ENCODE measurements at regions not wholly inside any gene's neighbourhood (a gene's known extent, or its start where the extent isn't known, plus 50 kb on each side); places are given as distances from the start of the nearest gene placed in this dataset.
A peak's percentile ranks its signal among the peaks of the same experiment; 100 is the strongest.
"Not testable (repeated sequence)": the region's sequence is repeated elsewhere in the genome, so short reads cannot be mapped to it uniquely, and the experiment has no call there.

- no peak for DNase-seq
- in situ Hi-C loops (cut with HindIII; ENCODE audit: low pct_ligation_motif_present, low pct_unique_long_range_greater_than_20kb, low sequenced_read_pairs): no loop called here
Observed at GRCh38 chr2:35228584-35228983, 1127.0 kb upstream of the CRIM1 start.

GRCh38 chr2:35220461-35220860 lies 1135.1 kb upstream of the CRIM1 start:
- DNase-seq: peak; percentile 8
- in situ Hi-C loops (cut with HindIII; ENCODE audit: low pct_ligation_motif_present, low pct_unique_long_range_greater_than_20kb, low sequenced_read_pairs): no loop called here

GRCh38 chr2:35204881-35205280 lies 1150.7 kb upstream of the CRIM1 start:
- in situ Hi-C loops (cut with HindIII; ENCODE audit: low pct_ligation_motif_present, low pct_unique_long_range_greater_than_20kb, low sequenced_read_pairs): no loop called here
- no peak for DNase-seq

- DNase-seq: no peak
- in situ Hi-C loops (cut with HindIII; ENCODE audit: low pct_ligation_motif_present, low pct_unique_long_range_greater_than_20kb, low sequenced_read_pairs): no loop called here
Observed at GRCh38 chr2:35204323-35204722, 1151.3 kb upstream of the CRIM1 start.

- DNase-seq: no peak
Observed at GRCh38 chr2:35199298-35199697, 1156.3 kb upstream of the CRIM1 start.

GRCh38 chr2:35185861-35186412 lies 1169.6 kb upstream of the CRIM1 start:
- in situ Hi-C loops (cut with HindIII; ENCODE audit: low pct_ligation_motif_present, low pct_unique_long_range_greater_than_20kb, low sequenced_read_pairs): no loop called here
- no peak for DNase-seq

More at GRCh38 chr2:35199298-35199697, 1156.3 kb upstream of the CRIM1 start:
- in situ Hi-C loops (cut with HindIII; ENCODE audit: low pct_ligation_motif_present, low pct_unique_long_range_greater_than_20kb, low sequenced_read_pairs): no loop called here

- DNase-seq: no peak
- in situ Hi-C loops (cut with HindIII; ENCODE audit: low pct_ligation_motif_present, low pct_unique_long_range_greater_than_20kb, low sequenced_read_pairs): no loop called here
Observed at GRCh38 chr2:35184471-35184870, 1171.1 kb upstream of the CRIM1 start.

- DNase-seq; in situ Hi-C loops (cut with HindIII; ENCODE audit: low pct_ligation_motif_present, low pct_unique_long_range_greater_than_20kb, low sequenced_read_pairs): not testable (repeated sequence)
Observed at GRCh38 chr2:35176726-35177125, 1178.9 kb upstream of the CRIM1 start.

- in situ Hi-C loops (cut with HindIII; ENCODE audit: low pct_ligation_motif_present, low pct_unique_long_range_greater_than_20kb, low sequenced_read_pairs): no loop called here
- DNase-seq: no peak
Observed at GRCh38 chr2:35174845-35175244, 1180.7 kb upstream of the CRIM1 start.

GRCh38 chr2:35172687-35173086 lies 1182.9 kb upstream of the CRIM1 start:
- no peak for DNase-seq
- in situ Hi-C loops (cut with HindIII; ENCODE audit: low pct_ligation_motif_present, low pct_unique_long_range_greater_than_20kb, low sequenced_read_pairs): no loop called here

- in situ Hi-C loops (cut with HindIII; ENCODE audit: low pct_ligation_motif_present, low pct_unique_long_range_greater_than_20kb, low sequenced_read_pairs): no loop called here
- DNase-seq: peak; percentile 34
Observed at GRCh38 chr2:35168351-35168750, 1187.2 kb upstream of the CRIM1 start.

- in situ Hi-C loops (cut with HindIII; ENCODE audit: low pct_ligation_motif_present, low pct_unique_long_range_greater_than_20kb, low sequenced_read_pairs): no loop called here
- no peak for DNase-seq
Observed at GRCh38 chr2:35163948-35164347, 1191.6 kb upstream of the CRIM1 start.

- no peak for DNase-seq
- in situ Hi-C loops (cut with HindIII; ENCODE audit: low pct_ligation_motif_present, low pct_unique_long_range_greater_than_20kb, low sequenced_read_pairs): no loop called here
Observed at GRCh38 chr2:35160871-35161270, 1194.7 kb upstream of the CRIM1 start.

GRCh38 chr2:35125871-35126270 lies 1229.7 kb upstream of the CRIM1 start:
- in situ Hi-C loops (cut with HindIII; ENCODE audit: low pct_ligation_motif_present, low pct_unique_long_range_greater_than_20kb, low sequenced_read_pairs): no loop called here
- DNase-seq: no peak

- in situ Hi-C loops (cut with HindIII; ENCODE audit: low pct_ligation_motif_present, low pct_unique_long_range_greater_than_20kb, low sequenced_read_pairs): no loop called here
- DNase-seq: no peak
Observed at GRCh38 chr2:35125278-35125677, 1230.3 kb upstream of the CRIM1 start.

- in situ Hi-C loops (cut with HindIII; ENCODE audit: low pct_ligation_motif_present, low pct_unique_long_range_greater_than_20kb, low sequenced_read_pairs): no loop called here
- no peak for DNase-seq
Observed at GRCh38 chr2:35116151-35116550, 1239.4 kb upstream of the CRIM1 start.

GRCh38 chr2:35114765-35115164 lies 1240.8 kb upstream of the CRIM1 start:
- peak; percentile 25 for DNase-seq
- in situ Hi-C loops (cut with HindIII; ENCODE audit: low pct_ligation_motif_present, low pct_unique_long_range_greater_than_20kb, low sequenced_read_pairs): no loop called here

- DNase-seq; in situ Hi-C loops (cut with HindIII; ENCODE audit: low pct_ligation_motif_present, low pct_unique_long_range_greater_than_20kb, low sequenced_read_pairs): not testable (repeated sequence)
Observed at GRCh38 chr2:35112367-35112766, 1243.2 kb upstream of the CRIM1 start.

- in situ Hi-C loops (cut with HindIII; ENCODE audit: low pct_ligation_motif_present, low pct_unique_long_range_greater_than_20kb, low sequenced_read_pairs): no loop called here
- DNase-seq: no peak
Observed at GRCh38 chr2:35104309-35104708, 1251.3 kb upstream of the CRIM1 start.

- in situ Hi-C loops (cut with HindIII; ENCODE audit: low pct_ligation_motif_present, low pct_unique_long_range_greater_than_20kb, low sequenced_read_pairs): no loop called here
- DNase-seq: no peak
Observed at GRCh38 chr2:35099342-35099741, 1256.2 kb upstream of the CRIM1 start.

- in situ Hi-C loops (cut with HindIII; ENCODE audit: low pct_ligation_motif_present, low pct_unique_long_range_greater_than_20kb, low sequenced_read_pairs): no loop called here
- no peak for DNase-seq
Observed at GRCh38 chr2:35082072-35082471, 1273.5 kb upstream of the CRIM1 start.
